ENCODE measurements at regions not wholly inside any gene's neighbourhood (a gene's known extent, or its start where the extent isn't known, plus 50 kb on each side); places are given as distances from the start of the nearest gene placed in this dataset.

GRCh38 chr22:34324763-34325162 lies 404.5 kb upstream of the LARGE1 start:
- Histone ChIP-seq H3K9me3 (no peaks in the 10 kb centered on the region), H3K36me3 (no peaks in the 10 kb centered on the region), H3K4me3 (no peak overlapping the region), H3K27me3 (no peaks in the 10 kb centered on the region)
- no peak for DNase-seq

DNA sequence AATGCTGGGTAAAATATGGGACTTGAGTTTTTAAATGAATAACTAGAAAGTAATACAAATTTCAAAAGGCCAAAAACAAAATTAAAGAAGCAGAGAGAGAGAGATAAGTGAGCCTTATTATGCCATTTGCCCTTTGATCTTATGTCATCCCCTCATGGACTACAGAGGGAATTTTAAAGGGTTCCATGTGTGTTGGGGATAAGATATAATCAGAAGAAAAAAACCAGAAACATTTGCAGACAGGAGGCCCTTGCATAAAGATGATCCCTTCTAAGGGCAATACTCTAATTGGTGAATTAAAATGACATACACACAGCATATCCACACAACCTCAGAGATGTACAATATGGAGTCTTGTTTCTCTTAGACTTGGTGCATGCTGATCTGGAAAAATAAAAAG lies 406.6 kb upstream of the LARGE1 start:
- no peak for DNase-seq
- H3K4me3 ChIP-seq, result no peak overlapping the region
- H3K27me3 ChIP-seq, result no peaks in the 10 kb centered on the region
- no peaks in the 10 kb centered on the region for H3K9me3 ChIP-seq
- H3K36me3 ChIP-seq, result no peaks in the 10 kb centered on the region

GRCh38 chr22:34330432-34330831 lies 410.2 kb upstream of the LARGE1 start:
- DNase-seq, result no peak
- H3K4me3 ChIP-seq, result no peak overlapping the region
- H3K9me3 ChIP-seq, result no peaks in the 10 kb centered on the region
- H3K27me3 ChIP-seq, result no peaks in the 10 kb centered on the region
- H3K36me3 ChIP-seq, result no peaks in the 10 kb centered on the region

DNA sequence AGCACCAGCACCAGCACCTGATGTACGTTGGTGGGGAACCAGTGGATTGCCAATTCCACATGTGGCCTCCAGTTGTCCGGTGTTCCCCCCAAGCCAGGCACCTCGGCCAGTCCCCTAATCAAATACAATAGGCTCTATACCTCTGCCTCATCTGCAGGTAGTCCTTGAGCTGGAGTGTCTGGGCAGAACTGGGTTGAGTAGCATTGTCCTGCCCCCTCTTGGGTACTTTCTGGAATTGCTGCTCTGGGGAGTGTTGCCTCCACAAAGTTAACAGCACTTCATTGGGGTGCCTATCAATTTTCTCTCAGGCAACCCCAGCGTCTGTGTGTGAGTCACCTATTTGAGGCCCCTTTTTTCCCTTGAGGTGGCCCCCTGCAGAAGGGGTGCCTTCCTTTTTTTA lies 413.0 kb upstream of the LARGE1 start:
- Histone ChIP-seq H3K4me3 (no peak overlapping the region), H3K27me3 (no peaks in the 10 kb centered on the region), H3K9me3 (no peaks in the 10 kb centered on the region), H3K36me3 (no peaks in the 10 kb centered on the region)
- DNase-seq, result no peak

DNA sequence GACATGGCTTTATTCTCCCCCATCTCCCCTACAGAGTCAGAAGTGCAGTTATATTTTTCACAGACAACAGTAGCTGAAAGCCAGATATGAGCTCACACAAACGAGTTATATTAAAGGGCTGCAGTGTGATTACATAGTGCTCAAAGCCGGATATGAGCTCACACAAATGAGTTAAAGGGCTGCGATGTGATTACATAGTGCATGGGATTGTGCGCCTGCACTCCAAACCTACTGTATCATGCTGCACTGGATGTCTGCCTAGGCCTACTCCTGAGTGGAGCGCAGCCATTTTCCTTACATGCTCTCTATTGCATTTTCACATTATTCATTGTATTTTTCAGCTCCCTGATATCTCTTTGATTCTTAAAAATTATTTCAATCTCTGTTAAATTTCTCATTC lies 414.6 kb upstream of the LARGE1 start:
- DNase-seq, result no peak
- no peaks in the 10 kb centered on the region for H3K27me3 ChIP-seq
- H3K36me3 ChIP-seq, result no peaks in the 10 kb centered on the region
- H3K9me3 ChIP-seq, result no peaks in the 10 kb centered on the region
- no peak overlapping the region for H3K4me3 ChIP-seq

- Histone ChIP-seq H3K4me3 (no peak overlapping the region), H3K36me3 (no peaks in the 10 kb centered on the region), H3K9me3 (no peaks in the 10 kb centered on the region), H3K27me3 (no peaks in the 10 kb centered on the region)
- DNase-seq, result no peak
Observed at GRCh38 chr22:34344702-34345101, 424.4 kb upstream of the LARGE1 start.

DNA sequence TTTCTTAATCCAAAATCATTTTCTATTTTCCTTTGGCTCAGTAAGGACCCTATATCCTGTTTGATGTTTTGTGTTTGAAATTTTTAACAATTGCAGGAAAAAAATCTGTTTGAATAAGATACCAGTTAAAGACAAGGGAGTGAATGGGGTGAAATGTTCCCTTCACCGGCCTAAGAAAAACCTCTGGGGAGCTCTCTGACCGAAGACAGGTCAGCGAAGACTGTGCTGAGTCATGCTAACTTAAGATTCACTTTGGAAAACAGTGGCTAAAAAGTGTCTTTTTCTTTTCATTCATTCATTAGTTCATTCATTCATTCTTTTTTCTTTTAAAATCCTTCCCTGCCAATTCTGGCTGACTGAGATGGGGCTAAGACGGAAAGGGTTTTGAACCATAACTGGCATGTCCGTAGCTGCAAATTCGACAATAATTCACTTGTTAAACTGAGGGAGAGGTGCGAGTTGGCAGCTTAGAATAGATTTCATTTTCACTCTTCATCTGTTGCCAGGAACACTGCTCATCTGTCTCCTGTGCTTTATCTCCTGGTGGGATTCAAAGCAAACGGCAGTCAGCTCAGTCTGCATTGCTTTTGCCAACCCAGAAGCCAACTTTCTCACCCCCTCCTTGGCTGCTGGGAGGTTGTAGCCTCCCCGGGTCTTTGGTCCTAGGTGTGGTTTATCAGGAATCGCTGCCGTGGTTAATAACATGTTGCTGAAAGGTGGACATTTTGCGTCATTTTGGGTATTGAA lies 434.0 kb upstream of the LARGE1 start:
- no peak overlapping the region for H3K4me3 ChIP-seq
- DNase-seq, result no peak
- no peaks in the 10 kb centered on the region for H3K9me3 ChIP-seq
- no peaks in the 10 kb centered on the region for H3K36me3 ChIP-seq
- no peaks in the 10 kb centered on the region for H3K27me3 ChIP-seq

GRCh38 chr22:34356481-34356880 lies 436.2 kb upstream of the LARGE1 start:
- Histone ChIP-seq H3K27me3 (no peaks in the 10 kb centered on the region), H3K9me3 (no peaks in the 10 kb centered on the region), H3K4me3 (no peak overlapping the region), H3K36me3 (no peaks in the 10 kb centered on the region)
- no peak for DNase-seq

DNA sequence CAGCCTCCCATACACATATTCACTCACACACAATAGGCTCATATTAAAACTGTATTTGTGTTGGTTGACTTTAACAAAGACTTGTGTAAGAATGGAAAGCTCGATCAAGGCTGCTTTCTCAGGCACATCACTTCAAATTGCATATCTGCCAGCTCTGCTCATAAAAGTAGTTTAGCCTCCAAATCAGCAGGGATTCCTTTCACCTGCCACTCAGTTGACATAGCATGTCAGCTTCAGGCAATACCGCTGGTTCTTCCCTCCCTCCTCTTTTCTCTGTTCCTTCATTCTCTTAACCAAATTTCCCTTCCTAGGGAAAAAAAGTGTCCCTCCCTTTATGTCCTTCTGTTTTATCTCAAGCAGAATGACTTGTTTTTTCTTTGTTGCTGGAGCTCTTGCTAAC lies 450.4 kb upstream of the LARGE1 start:
- Histone ChIP-seq H3K4me3 (no peak overlapping the region), H3K36me3 (no peaks in the 10 kb centered on the region), H3K27me3 (no peaks in the 10 kb centered on the region), H3K9me3 (no peaks in the 10 kb centered on the region)
- DNase-seq, result no peak

DNA sequence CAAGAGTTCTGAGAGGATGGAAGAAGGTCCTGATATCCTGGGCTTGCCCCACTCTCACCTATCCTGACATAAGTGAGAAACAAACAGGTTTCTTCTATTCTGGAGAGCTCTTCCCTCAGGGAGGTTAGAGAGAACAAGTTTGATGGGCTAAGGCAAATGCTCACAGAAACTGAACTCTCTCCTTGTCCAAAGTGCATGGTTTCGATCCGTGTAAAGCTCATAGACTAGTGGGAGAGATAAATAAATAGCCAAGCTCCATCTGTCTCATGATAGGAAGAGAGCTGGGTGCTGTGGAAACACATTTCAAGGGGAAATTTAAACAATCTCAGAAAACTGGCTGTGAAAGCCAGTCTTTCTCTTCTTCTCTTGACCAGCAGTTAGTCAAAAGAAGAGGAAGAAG lies 459.5 kb upstream of the LARGE1 start:
- H3K27me3 ChIP-seq, result no peaks in the 10 kb centered on the region
- DNase-seq, result no peak
- H3K36me3 ChIP-seq, result no peaks in the 10 kb centered on the region

DNA sequence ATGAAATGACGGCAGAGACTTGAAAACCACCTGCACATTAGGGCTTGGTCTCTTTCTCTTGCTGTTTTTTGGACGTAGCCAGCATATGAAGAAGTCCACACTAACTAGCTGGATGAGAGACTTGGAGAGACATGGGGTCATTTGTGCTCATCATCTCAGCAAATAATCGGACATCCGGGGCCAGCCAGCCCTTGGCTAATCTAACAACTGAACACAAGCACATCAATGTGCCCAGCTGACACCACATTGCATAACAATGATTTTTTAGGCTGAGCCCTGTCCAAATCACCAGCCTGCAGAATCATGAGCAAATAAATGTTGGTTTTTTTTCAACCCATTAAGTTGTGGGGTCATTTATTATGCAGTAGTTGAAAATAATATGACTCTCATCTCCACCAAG lies 460.3 kb upstream of the LARGE1 start:
- H3K36me3 ChIP-seq, result no peaks in the 10 kb centered on the region
- no peak overlapping the region for H3K4me3 ChIP-seq
- no peaks in the 10 kb centered on the region for H3K9me3 ChIP-seq
- no peaks in the 10 kb centered on the region for H3K27me3 ChIP-seq
- DNase-seq, result no peak

More for the DNA sequence above, 459.5 kb upstream of the LARGE1 start:
- Histone ChIP-seq H3K4me3 (no peak overlapping the region), H3K9me3 (no peaks in the 10 kb centered on the region)

DNA sequence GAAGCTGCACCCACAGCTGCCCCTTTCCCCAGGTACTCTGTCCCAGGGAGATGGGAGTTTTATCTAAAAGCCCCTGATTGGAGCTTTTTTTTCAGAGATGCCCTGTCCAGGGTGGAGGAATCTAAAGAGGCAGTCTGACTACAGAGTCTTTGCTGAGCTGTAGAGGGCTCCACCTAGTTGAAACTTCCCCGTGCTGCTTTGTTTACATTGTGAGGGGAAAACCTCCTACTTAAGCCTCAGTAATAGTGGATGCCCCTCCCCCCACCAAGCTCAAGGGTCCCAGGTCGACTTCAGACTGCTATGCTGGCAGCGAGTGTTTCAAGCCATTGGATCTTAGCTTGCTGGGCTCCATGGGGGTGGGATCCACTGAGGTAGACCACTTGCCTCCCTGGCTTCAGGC lies 470.1 kb upstream of the LARGE1 start:
- no peaks in the 10 kb centered on the region for H3K36me3 ChIP-seq
- H3K9me3 ChIP-seq, result no peaks in the 10 kb centered on the region
- H3K4me3 ChIP-seq, result no peak overlapping the region
- no peak for DNase-seq
- H3K27me3 ChIP-seq, result no peaks in the 10 kb centered on the region

DNA sequence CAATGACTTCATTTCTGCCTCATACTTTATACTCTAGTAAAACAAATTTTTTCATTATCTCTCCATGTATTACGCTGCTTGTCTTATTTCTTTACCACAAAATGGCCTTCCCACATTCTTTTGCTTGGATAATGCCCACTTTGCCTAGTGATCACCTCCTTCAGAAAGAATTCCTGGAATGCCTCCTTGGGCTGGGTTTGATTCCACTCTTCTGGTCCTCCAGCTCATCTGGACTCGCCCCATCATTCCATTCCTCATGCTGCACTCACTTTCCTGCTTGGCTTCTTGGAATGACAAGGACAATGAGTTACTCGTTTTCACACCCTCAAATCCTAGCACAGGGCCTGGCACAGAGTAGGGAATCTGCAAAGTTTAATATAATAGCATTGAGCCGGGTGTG lies 475.1 kb upstream of the LARGE1 start:
- H3K4me3 ChIP-seq, result no peak overlapping the region
- no peaks in the 10 kb centered on the region for H3K27me3 ChIP-seq
- H3K36me3 ChIP-seq, result no peaks in the 10 kb centered on the region
- no peak for DNase-seq
- no peaks in the 10 kb centered on the region for H3K9me3 ChIP-seq

GRCh38 chr22:34403667-34404066 lies 483.4 kb upstream of the LARGE1 start:
- no peaks in the 10 kb centered on the region for H3K27me3 ChIP-seq
- H3K36me3 ChIP-seq, result no peaks in the 10 kb centered on the region
- no peaks in the 10 kb centered on the region for H3K9me3 ChIP-seq
- H3K4me3 ChIP-seq, result no peak overlapping the region
- DNase-seq, result no peak

GRCh38 chr22:34410111-34410510 lies 489.8 kb upstream of the LARGE1 start:
- Histone ChIP-seq H3K27me3 (no peaks in the 10 kb centered on the region), H3K36me3 (no peaks in the 10 kb centered on the region), H3K9me3 (no peaks in the 10 kb centered on the region), H3K4me3 (no peak overlapping the region)
- no peak for DNase-seq

GRCh38 chr22:34414467-34415440 lies 494.5 kb upstream of the LARGE1 start:
- Histone ChIP-seq H3K36me3 (no peaks in the 10 kb centered on the region), H3K9me3 (no peaks in the 10 kb centered on the region), H3K4me3 (no peak overlapping the region), H3K27me3 (no peaks in the 10 kb centered on the region)
- peak; percentile 51 for DNase-seq

DNA sequence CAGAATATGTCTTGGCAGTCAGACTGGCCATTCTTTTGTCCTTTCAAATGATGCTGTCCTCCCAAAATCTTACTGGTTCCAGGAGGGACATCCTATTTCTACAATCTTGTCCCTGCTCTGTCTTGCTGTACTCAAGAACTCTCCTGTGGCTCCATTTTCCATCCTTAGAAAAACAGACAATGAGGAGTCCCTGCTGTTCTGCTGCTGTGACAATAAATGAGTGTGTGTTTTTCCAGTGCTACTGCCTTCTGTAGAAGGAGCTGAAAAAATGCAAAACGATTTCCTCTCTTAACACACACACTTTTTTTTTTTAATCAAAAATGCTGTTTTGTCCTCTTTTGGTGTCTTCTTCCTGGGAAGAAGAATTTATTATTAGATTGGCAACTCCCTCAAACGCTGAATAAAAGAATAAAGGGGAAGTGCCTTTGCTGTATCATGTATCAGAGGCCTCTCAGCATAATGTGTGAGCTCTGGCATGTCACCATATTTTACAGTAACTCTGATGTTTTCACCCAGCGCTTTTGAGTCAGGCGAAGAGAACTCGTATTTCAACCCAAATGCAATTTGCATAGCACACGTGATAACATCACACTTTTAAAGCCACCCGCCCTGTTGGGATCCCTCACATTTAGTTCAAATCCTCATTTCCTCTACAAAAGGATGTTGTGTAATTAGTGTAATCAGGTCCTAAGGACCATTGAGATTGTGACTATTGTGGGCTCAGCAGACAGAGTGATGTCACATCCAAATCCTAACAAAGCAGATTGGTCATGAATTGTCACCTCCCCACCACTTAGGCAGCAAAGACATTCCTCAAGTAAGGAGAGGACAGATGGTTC lies 496.0 kb upstream of the LARGE1 start:
- no peak overlapping the region for H3K4me3 ChIP-seq
- no peaks in the 10 kb centered on the region for H3K27me3 ChIP-seq
- DNase-seq, result no peak
- H3K36me3 ChIP-seq, result no peaks in the 10 kb centered on the region
- no peaks in the 10 kb centered on the region for H3K9me3 ChIP-seq

Data from MG63 (cell line).